Endodermal cell (in vitro differentiated cells): ENCODE measurements at regions not wholly inside any gene's neighbourhood (a gene's known extent, or its start where the extent isn't known, plus 50 kb on each side); places are given as distances from the start of the nearest gene placed in this dataset.

Experiments
- DNase-seq: peaks from one replicate; pipeline ENCODE4 v3.0.0-alpha.2; 2017
- H3K27ac ChIP-seq: 2 replicates; pipeline ENCODE4 v1.5.1; 2013; ENCODE audit warnings: mild to moderate bottlenecking, low read depth, low read length, moderate library complexity
- H3K27me3 ChIP-seq: 2 replicates; pipeline ENCODE4 v1.6.1; 2013; ENCODE audit warnings: mild to moderate bottlenecking, low read length, moderate library complexity; ENCODE audit not compliant: insufficient read depth, control insufficient read depth, poor library complexity, severe bottlenecking
- H3K36me3 ChIP-seq: 2 replicates; pipeline ENCODE4 v1.7.0; 2013; ENCODE audit warnings: mild to moderate bottlenecking, low read length, moderate library complexity; ENCODE audit not compliant: control insufficient read depth, insufficient read depth
- H3K4me1 ChIP-seq: one replicate; pipeline ENCODE4 v1.7.0; 2013; ENCODE audit warnings: low read length; ENCODE audit not compliant: control insufficient read depth, insufficient read depth
- H3K4me3 ChIP-seq: 2 replicates; pipeline ENCODE4 v1.5.1; 2013; ENCODE audit warnings: mild to moderate bottlenecking, low read length, moderate library complexity
- H3K9ac ChIP-seq: 2 replicates; pipeline ENCODE4 v1.6.1; 2013; ENCODE audit warnings: mild to moderate bottlenecking, low read length, moderate library complexity; ENCODE audit not compliant: poor library complexity, severe bottlenecking; ENCODE audit errors: extremely low read depth
- H3K9me3 ChIP-seq: 2 replicates; pipeline ENCODE4 v1.6.1; 2013; ENCODE audit warnings: mild to moderate bottlenecking, low read length, moderate library complexity; ENCODE audit not compliant: control insufficient read depth
- H3K27ac Mint-ChIP-seq: 2 replicates; pipeline ENCODE4 v1.8.0; 2020; ENCODE audit warnings: mixed read lengths
- H3K27me3 Mint-ChIP-seq: 2 replicates; pipeline ENCODE4 v1.8.0; 2021; ENCODE audit warnings: mild to moderate bottlenecking, mixed read lengths; ENCODE audit not compliant: insufficient read depth
- H3K36me3 Mint-ChIP-seq: 2 replicates; pipeline ENCODE4 v1.8.0; 2020; ENCODE audit warnings: low read depth, mixed read lengths
- H3K4me1 Mint-ChIP-seq: 2 replicates; pipeline ENCODE4 v1.8.0; 2020; ENCODE audit warnings: mixed read lengths
- H3K4me3 Mint-ChIP-seq: 2 replicates; pipeline ENCODE4 v1.8.0; 2020; ENCODE audit warnings: mild to moderate bottlenecking, moderate library complexity, mixed read lengths
- H3K9me3 Mint-ChIP-seq: 2 replicates; pipeline ENCODE4 v1.8.0; 2020; ENCODE audit warnings: mild to moderate bottlenecking, mixed read lengths
- CTCF ChIP-seq: fragments of 200-600 bp; sonication (generic); conservative IDR thresholded peaks from 2 replicates; pipeline ENCODE4 v1.5.0; 2021; ENCODE audit warnings: antibody characterized with exemption, mild to moderate bottlenecking
- WGBS, 2 experiments: methylation state at CpG; one replicate each; pipeline versions ENCODE4 v1.1.5 to v1.1.7; 2013; ENCODE audit warnings: missing lambda C conversion rate in 2 of 2, mixed read lengths in 1 of 2; ENCODE audit not compliant: insufficient coverage in 1 of 2, insufficient read length in 1 of 2; 5-methylcytosine and 5-hydroxymethylcytosine counted together

GRCh38 chr5:96609369-96609768 lies 52.8 kb upstream of the CAST start:
- 83% methylated on average over 1 of the region's 1 CpG; no CpG with 5 or more reads in 1 of the 2 experiments for WGBS, 2 experiments
- H3K27me3 ChIP-seq: peaks cover 16% of the 10 kb centered on the region
- no peaks in the 10 kb centered on the region for H3K36me3 ChIP-seq
- TF ChIP-seq CTCF: no peak
- no peaks in the 10 kb centered on the region for H3K4me1 ChIP-seq
- Mint-ChIP-seq H3K27me3 (peaks cover 36% of the 10 kb centered on the region), H3K4me3 (no peak overlapping the region), H3K4me1 (peaks cover 3% of the 10 kb centered on the region), H3K9me3 (peaks cover 12% of the 10 kb centered on the region), H3K36me3 (no peaks in the 10 kb centered on the region), H3K27ac (no peak overlapping the region)
- no peak overlapping the region for H3K9ac ChIP-seq
- H3K27ac ChIP-seq: no peak overlapping the region
- H3K4me3 ChIP-seq: no peak overlapping the region
- H3K9me3 ChIP-seq: peaks cover 18% of the 10 kb centered on the region
- DNase-seq: no peak

GRCh38 chr5:96610747-96611146 lies 51.4 kb upstream of the CAST start:
- Mint-ChIP-seq H3K9me3 (peaks cover 12% of the 10 kb centered on the region), H3K4me1 (peaks cover 3% of the 10 kb centered on the region), H3K27me3 (peaks cover 36% of the 10 kb centered on the region), H3K27ac (no peak overlapping the region), H3K4me3 (no peak overlapping the region), H3K36me3 (no peaks in the 10 kb centered on the region)
- Histone ChIP-seq H3K9me3 (peaks cover 18% of the 10 kb centered on the region), H3K27ac (no peak overlapping the region), H3K36me3 (no peaks in the 10 kb centered on the region), H3K27me3 (peaks cover 16% of the 10 kb centered on the region), H3K4me3 (no peak overlapping the region), H3K4me1 (no peaks in the 10 kb centered on the region), H3K9ac (no peak overlapping the region)
- 89 to 98% methylated on average over 4 of the region's 4 CpGs for WGBS, 2 experiments
- TF ChIP-seq CTCF: no peak
- DNase-seq: no peak

- Mint-ChIP-seq H3K36me3 (no peaks in the 10 kb centered on the region), H3K9me3 (peaks cover 12% of the 10 kb centered on the region), H3K27ac (no peak overlapping the region), H3K4me3 (no peak overlapping the region), H3K4me1 (peaks cover 3% of the 10 kb centered on the region), H3K27me3 (peaks cover 36% of the 10 kb centered on the region)
- H3K27ac ChIP-seq: no peak overlapping the region
- no peak overlapping the region for H3K9ac ChIP-seq
- peaks cover 16% of the 10 kb centered on the region for H3K27me3 ChIP-seq
- H3K9me3 ChIP-seq: peaks cover 18% of the 10 kb centered on the region
- no peak for DNase-seq
- no peak for TF ChIP-seq CTCF
- H3K36me3 ChIP-seq: no peaks in the 10 kb centered on the region
- H3K4me1 ChIP-seq: no peaks in the 10 kb centered on the region
- WGBS, 2 experiments: 91 to 100% methylated on average over 1 to 2 of the region's 2 CpGs
- H3K4me3 ChIP-seq: no peak overlapping the region
Observed at GRCh38 chr5:96611946-96612345, 50.2 kb upstream of the CAST start.
